ENCODE measurements at regions not wholly inside any gene's neighbourhood (a gene's known extent, or its start where the extent isn't known, plus 50 kb on each side); places are given as distances from the start of the nearest gene placed in this dataset.

- Histone ChIP-seq H3K27me3 (no peaks in the 10 kb centered on the region), H3K27ac (peak overlapping the region; percentile 20 to 96 (median 91)), H3K4me1 (peaks cover 76 to 100% (median 90%) of the 10 kb centered on the region in 4 donors), H3K36me3 (peaks cover 0 to 12% (median 3%) of the 10 kb centered on the region in 4 donors), H3K4me3 (peak overlapping the region in 3 of 4 donors; percentile 35 to 62 (median 40)), H3K9me3 (no peaks in the 10 kb centered on the region)
- TF ChIP-seq EP300 (IDR thresholded peaks at IDR 0.05) (no peak), POLR2A (IDR thresholded peaks at IDR 0.05) (no peak), CTCF (IDR thresholded peaks at IDR 0.05) (no peak), POLR2AphosphoS5 (IDR thresholded peaks at IDR 0.05) (no peak)
- DNase-seq, result no peak
- intact Hi-C loops (cut with DNase I; ENCODE audit: low total_unique reads), result no loop called here
- 44 to 60% (median 54%) methylated on average over 23 to 25 of the region's 25 CpGs for WGBS, 5 donors
Measured at GRCh38 chr17:77455111-77455890, 314.5 kb downstream of the SEC14L1 start.

- WGBS, 5 donors, result 73 to 81% (median 78%) methylated on average over 16 of the region's 16 CpGs
- H3K4me3 ChIP-seq, result peak overlapping the region in 2 of 4 donors; percentile 40 to 62
- no peak for DNase-seq
- TF ChIP-seq EP300 (IDR thresholded peaks at IDR 0.05) (no peak), POLR2AphosphoS5 (IDR thresholded peaks at IDR 0.05) (no peak), POLR2A (IDR thresholded peaks at IDR 0.05) (no peak)
- H3K9me3 ChIP-seq, result no peaks in the 10 kb centered on the region
- H3K4me1 ChIP-seq, result peaks cover 76 to 100% (median 90%) of the 10 kb centered on the region in 4 donors
- H3K36me3 ChIP-seq, result peaks cover 0 to 12% (median 3%) of the 10 kb centered on the region in 4 donors
- H3K27ac ChIP-seq, result peak overlapping the region in 4 of 5 donors; percentile 89 to 96 (median 92)
- no peaks in the 10 kb centered on the region for H3K27me3 ChIP-seq
- intact Hi-C loops (cut with DNase I; ENCODE audit: low total_unique reads), result no loop called here
Measured at GRCh38 chr17:77455891-77456260, 315.1 kb downstream of the SEC14L1 start.

- H3K27ac ChIP-seq, result peak overlapping the region; percentile 17 to 96 (median 91)
- WGBS, 5 donors, result 80 to 92% (median 86%) methylated on average over 14 to 18 of the region's 18 CpGs
- TF ChIP-seq POLR2AphosphoS5 (IDR thresholded peaks at IDR 0.05), result peak in 1 of 3 donors; percentile 7
- no peak for TF ChIP-seq EP300 (IDR thresholded peaks at IDR 0.05)
- H3K36me3 ChIP-seq, result peaks cover 0 to 12% (median 3%) of the 10 kb centered on the region in 4 donors
- H3K27me3 ChIP-seq, result no peaks in the 10 kb centered on the region
- H3K9me3 ChIP-seq, result no peaks in the 10 kb centered on the region
- peaks cover 76 to 100% (median 90%) of the 10 kb centered on the region in 4 donors for H3K4me1 ChIP-seq
- intact Hi-C loops (cut with DNase I; ENCODE audit: low total_unique reads), result no loop called here
- DNase-seq, result no peak
- H3K4me3 ChIP-seq, result peak overlapping the region in 2 of 4 donors; percentile 40 to 62
Measured at GRCh38 chr17:77456271-77456950, 315.6 kb downstream of the SEC14L1 start.

- intact Hi-C loops (cut with DNase I; ENCODE audit: low total_unique reads), result no loop called here
- Histone ChIP-seq H3K4me3 (peak overlapping the region in 2 of 4 donors; percentile 3 to 14), H3K9me3 (no peaks in the 10 kb centered on the region), H3K4me1 (peaks cover 76 to 100% (median 91%) of the 10 kb centered on the region in 4 donors), H3K27ac (peak overlapping the region; percentile 17 to 96 (median 89)), H3K27me3 (no peaks in the 10 kb centered on the region), H3K36me3 (peaks cover 0 to 12% (median 3%) of the 10 kb centered on the region in 4 donors)
- WGBS, 5 donors, result 59 to 80% (median 74%) methylated on average over 8 to 18 of the region's 18 CpGs
- TF ChIP-seq EP300 (IDR thresholded peaks at IDR 0.05), result no peak
- TF ChIP-seq CTCF (IDR thresholded peaks at IDR 0.05), result no peak
- no peak for TF ChIP-seq POLR2A (IDR thresholded peaks at IDR 0.05)
- DNase-seq, result no peak
Measured at GRCh38 chr17:77456951-77457548, 316.3 kb downstream of the SEC14L1 start.

- intact Hi-C loops (cut with DNase I; ENCODE audit: low total_unique reads), result no loop called here
- Histone ChIP-seq H3K4me3 (peak overlapping the region in 2 of 4 donors; percentile 14 to 20), H3K27ac (peak overlapping the region in 4 of 5 donors; percentile 8 to 96 (median 91)), H3K27me3 (no peaks in the 10 kb centered on the region), H3K4me1 (peaks cover 74 to 100% (median 89%) of the 10 kb centered on the region in 4 donors), H3K36me3 (peaks cover 0 to 12% (median 3%) of the 10 kb centered on the region in 4 donors), H3K9me3 (no peaks in the 10 kb centered on the region)
- WGBS, 5 donors, result 50 to 68% (median 66%) methylated on average over 14 of the region's 14 CpGs
- TF ChIP-seq EP300 (IDR thresholded peaks at IDR 0.05) (no peak), CTCF (IDR thresholded peaks at IDR 0.05) (no peak)
- no peak for DNase-seq
Measured at GRCh38 chr17:77457572-77458201, 316.9 kb downstream of the SEC14L1 start.

Data from stomach (tissue), 8 donors.